ENCODE measurements at regions not wholly inside any gene's neighbourhood (a gene's known extent, or its start where the extent isn't known, plus 50 kb on each side); places are given as distances from the start of the nearest gene placed in this dataset.

DNA sequence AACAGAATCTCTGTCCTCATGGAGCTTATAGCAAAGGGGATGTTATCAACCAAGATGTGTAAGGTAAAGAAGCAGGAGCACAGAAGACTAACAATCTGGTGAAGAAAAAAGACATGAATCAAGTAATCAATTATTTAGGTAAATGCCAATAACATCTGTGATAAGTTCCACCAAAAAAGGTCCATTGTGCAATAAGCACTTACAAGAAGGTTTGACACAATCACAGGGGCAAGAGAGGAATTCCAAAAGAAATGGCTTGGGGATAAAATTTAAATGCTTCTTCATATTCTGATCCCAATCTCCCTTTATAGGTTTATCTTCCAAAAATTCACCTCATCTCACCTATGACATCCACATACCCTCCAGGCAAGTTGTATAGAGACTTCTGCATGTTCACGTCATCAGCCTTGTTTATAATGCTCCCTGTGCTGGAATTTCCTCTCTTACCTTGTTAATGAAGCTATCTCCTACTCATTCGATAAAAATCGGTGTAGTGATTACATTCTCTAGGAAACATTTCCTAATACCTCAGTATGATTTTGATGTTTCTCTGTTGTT, 53.6 kb upstream of the DPT start:
- TF ChIP-seq ARNTL (CRISPR knock-in tag; IDR thresholded peaks at IDR 0.05; ENCODE audit: borderline replicate concordance, low read depth) (no peak), ISL1 (CRISPR knock-in tag; IDR thresholded peaks at IDR 0.05) (no peak), CSDC2 (CRISPR knock-in tag; IDR thresholded peaks at IDR 0.05) (no peak), SNAI2 (CRISPR knock-in tag; IDR thresholded peaks at IDR 0.05) (no peak), ZFP30 (CRISPR knock-in tag; IDR thresholded peaks at IDR 0.05) (no peak), ZFP3 (CRISPR knock-in tag; IDR thresholded peaks at IDR 0.05) (no peak), OSR1 (CRISPR knock-in tag; IDR thresholded peaks at IDR 0.05) (no peak), TOX (CRISPR knock-in tag; IDR thresholded peaks at IDR 0.05; ENCODE audit: borderline replicate concordance) (no peak), RARB (CRISPR knock-in tag; IDR thresholded peaks at IDR 0.05) (no peak), ZNF565 (CRISPR knock-in tag; conservative IDR thresholded peaks at IDR 0.05; ENCODE audit: low read depth) (no peak), ZNF70 (CRISPR knock-in tag; IDR thresholded peaks at IDR 0.05) (no peak)
- TF ChIP-seq, protein P1, sequence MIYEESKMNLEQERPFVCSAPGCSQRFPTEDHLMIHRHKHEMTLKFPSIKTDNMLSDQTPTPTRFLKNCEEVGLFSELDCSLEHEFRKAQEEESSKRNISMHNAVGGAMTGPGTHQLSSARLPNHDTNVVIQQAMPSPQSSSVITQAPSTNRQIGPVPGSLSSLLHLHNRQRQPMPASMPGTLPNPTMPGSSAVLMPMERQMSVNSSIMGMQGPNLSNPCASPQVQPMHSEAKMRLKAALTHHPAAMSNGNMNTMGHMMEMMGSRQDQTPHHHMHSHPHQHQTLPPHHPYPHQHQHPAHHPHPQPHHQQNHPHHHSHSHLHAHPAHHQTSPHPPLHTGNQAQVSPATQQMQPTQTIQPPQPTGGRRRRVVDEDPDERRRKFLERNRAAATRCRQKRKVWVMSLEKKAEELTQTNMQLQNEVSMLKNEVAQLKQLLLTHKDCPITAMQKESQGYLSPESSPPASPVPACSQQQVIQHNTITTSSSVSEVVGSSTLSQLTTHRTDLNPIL (CRISPR knock-in tag; IDR thresholded peaks at IDR 0.05; ENCODE audit: low read depth), result no peak
- ATAC-seq, result no peak

DNA sequence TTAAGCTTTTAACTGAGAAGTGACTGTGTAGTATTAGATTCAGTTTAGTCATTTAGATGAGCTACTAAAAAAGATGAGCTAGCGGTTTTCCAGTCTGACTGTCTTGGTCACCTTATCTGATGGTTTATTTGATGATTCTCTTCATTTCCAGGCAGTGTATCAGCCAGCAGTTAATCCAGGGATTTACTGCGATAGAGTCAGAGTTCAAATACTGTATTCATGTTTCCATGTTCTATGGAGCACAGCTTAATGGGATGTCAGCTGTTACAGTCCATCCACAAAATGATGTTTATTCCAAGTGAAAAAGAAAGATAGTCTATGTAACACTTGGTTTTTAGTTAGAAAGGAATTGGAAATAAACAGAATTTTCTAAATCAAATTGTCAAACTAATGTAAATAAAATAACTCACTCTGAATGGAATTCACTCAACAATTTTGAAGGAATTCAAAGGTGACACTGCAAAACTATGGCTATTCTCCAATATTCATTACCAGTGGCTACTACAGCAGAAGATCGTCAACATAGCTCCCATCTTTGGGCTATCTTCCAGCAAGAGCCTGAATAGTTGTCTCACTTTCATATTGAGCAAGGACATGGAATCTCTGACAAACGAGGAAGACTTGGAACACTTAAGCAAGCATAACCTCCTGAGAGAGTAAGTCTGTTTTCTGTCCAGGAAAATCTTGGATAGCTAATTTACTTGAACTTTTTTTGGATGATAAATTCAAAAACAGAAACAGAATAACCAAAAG, 54.6 kb upstream of the DPT start:
- no peak for ATAC-seq
- TF ChIP-seq ZC3H10 (CRISPR knock-in tag; IDR thresholded peaks at IDR 0.05) (no peak), PPARA (CRISPR knock-in tag; IDR thresholded peaks at IDR 0.05; ENCODE audit: borderline replicate concordance) (no peak), OSR1 (CRISPR knock-in tag; IDR thresholded peaks at IDR 0.05) (no peak), TOX (CRISPR knock-in tag; IDR thresholded peaks at IDR 0.05; ENCODE audit: borderline replicate concordance) (no peak), BACH2 (CRISPR knock-in tag; IDR thresholded peaks at IDR 0.05; ENCODE audit: borderline replicate concordance) (no peak), ZFP30 (CRISPR knock-in tag; IDR thresholded peaks at IDR 0.05) (no peak), ZFP3 (CRISPR knock-in tag; IDR thresholded peaks at IDR 0.05) (no peak), SNAI2 (CRISPR knock-in tag; IDR thresholded peaks at IDR 0.05) (no peak), ZNF8 (CRISPR knock-in tag; IDR thresholded peaks at IDR 0.05) (no peak), ISL1 (CRISPR knock-in tag; IDR thresholded peaks at IDR 0.05) (no peak), ESRRG (CRISPR knock-in tag; IDR thresholded peaks at IDR 0.05) (no peak), RARB (CRISPR knock-in tag; IDR thresholded peaks at IDR 0.05) (no peak)
- TF ChIP-seq, protein P2, sequence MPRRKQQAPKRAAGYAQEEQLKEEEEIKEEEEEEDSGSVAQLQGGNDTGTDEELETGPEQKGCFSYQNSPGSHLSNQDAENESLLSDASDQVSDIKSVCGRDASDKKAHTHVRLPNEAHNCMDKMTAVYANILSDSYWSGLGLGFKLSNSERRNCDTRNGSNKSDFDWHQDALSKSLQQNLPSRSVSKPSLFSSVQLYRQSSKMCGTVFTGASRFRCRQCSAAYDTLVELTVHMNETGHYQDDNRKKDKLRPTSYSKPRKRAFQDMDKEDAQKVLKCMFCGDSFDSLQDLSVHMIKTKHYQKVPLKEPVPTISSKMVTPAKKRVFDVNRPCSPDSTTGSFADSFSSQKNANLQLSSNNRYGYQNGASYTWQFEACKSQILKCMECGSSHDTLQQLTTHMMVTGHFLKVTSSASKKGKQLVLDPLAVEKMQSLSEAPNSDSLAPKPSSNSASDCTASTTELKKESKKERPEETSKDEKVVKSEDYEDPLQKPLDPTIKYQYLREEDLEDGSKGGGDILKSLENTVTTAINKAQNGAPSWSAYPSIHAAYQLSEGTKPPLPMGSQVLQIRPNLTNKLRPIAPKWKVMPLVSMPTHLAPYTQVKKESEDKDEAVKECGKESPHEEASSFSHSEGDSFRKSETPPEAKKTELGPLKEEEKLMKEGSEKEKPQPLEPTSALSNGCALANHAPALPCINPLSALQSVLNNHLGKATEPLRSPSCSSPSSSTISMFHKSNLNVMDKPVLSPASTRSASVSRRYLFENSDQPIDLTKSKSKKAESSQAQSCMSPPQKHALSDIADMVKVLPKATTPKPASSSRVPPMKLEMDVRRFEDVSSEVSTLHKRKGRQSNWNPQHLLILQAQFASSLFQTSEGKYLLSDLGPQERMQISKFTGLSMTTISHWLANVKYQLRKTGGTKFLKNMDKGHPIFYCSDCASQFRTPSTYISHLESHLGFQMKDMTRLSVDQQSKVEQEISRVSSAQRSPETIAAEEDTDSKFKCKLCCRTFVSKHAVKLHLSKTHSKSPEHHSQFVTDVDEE (CRISPR knock-in tag; IDR thresholded peaks at IDR 0.05), result no peak
- TF ChIP-seq, protein P3, sequence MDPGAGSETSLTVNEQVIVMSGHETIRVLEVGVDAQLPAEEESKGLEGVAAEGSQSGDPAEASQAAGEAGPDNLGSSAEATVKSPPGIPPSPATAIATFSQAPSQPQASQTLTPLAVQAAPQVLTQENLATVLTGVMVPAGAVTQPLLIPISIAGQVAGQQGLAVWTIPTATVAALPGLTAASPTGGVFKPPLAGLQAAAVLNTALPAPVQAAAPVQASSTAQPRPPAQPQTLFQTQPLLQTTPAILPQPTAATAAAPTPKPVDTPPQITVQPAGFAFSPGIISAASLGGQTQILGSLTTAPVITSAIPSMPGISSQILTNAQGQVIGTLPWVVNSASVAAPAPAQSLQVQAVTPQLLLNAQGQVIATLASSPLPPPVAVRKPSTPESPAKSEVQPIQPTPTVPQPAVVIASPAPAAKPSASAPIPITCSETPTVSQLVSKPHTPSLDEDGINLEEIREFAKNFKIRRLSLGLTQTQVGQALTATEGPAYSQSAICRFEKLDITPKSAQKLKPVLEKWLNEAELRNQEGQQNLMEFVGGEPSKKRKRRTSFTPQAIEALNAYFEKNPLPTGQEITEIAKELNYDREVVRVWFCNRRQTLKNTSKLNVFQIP (CRISPR knock-in tag; IDR thresholded peaks at IDR 0.05; ENCODE audit: borderline replicate concordance, low read depth), result no peak
- TF ChIP-seq, protein P1 (CRISPR knock-in tag; IDR thresholded peaks at IDR 0.05; ENCODE audit: low read depth), result no peak

DNA sequence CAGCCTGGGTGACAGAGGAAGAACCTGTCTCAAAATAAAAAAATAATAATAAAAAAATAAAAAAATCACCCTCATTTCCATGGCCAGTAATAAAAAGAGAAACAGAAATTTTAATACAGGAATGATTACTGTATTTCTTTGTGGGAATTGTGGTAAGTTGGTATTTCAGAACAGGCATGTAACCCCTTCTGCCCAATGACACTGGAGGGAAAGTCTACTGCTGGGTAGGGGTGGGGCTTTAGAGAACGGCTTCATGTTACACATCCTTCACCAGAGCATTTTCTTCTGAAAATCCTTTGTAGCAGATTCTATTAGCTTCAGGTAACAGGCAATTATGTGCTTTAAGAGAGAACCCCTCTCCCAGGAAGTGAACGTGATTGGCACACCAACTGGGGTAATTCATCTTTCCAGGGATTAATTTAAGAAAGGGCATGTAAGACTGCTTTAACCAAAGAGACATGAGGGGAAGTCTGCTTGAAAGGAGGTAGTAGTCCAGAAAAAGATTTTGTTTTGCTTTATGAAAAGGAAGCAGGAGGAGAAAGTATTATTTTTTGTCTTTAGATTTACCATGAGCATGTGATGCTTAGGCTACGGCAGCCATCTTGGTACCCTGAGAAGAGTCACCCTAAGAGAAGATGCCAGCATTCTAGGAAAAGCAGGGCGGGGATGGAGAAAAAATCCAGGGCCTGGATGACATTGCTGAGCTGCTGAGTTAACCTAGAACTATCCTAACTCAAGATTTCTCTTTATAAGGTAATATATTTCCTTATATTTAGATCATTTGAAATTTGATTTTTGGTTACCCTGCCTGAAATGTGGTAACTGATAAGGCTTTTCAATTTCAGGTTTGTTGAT, 57.7 kb upstream of the DPT start:
- peak; percentile 21; the same call in 1 of the 3 replicates for ATAC-seq
- TF ChIP-seq, protein P4, sequence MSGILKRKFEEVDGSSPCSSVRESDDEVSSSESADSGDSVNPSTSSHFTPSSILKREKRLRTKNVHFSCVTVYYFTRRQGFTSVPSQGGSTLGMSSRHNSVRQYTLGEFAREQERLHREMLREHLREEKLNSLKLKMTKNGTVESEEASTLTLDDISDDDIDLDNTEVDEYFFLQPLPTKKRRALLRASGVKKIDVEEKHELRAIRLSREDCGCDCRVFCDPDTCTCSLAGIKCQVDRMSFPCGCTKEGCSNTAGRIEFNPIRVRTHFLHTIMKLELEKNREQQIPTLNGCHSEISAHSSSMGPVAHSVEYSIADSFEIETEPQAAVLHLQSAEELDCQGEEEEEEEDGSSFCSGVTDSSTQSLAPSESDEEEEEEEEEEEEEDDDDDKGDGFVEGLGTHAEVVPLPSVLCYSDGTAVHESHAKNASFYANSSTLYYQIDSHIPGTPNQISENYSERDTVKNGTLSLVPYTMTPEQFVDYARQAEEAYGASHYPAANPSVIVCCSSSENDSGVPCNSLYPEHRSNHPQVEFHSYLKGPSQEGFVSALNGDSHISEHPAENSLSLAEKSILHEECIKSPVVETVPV (CRISPR knock-in tag; IDR thresholded peaks at IDR 0.05), result no peak
- TF ChIP-seq, protein P1 (CRISPR knock-in tag; IDR thresholded peaks at IDR 0.05; ENCODE audit: low read depth), result no peak
- TF ChIP-seq ZNF8 (CRISPR knock-in tag; IDR thresholded peaks at IDR 0.05), result no peak
- no peak for TF ChIP-seq RARB (CRISPR knock-in tag; IDR thresholded peaks at IDR 0.05)
- TF ChIP-seq GLIS3 (CRISPR knock-in tag; IDR thresholded peaks at IDR 0.05), result no peak
- no peak for TF ChIP-seq PPARA (CRISPR knock-in tag; IDR thresholded peaks at IDR 0.05; ENCODE audit: borderline replicate concordance)
- TF ChIP-seq, protein P5, sequence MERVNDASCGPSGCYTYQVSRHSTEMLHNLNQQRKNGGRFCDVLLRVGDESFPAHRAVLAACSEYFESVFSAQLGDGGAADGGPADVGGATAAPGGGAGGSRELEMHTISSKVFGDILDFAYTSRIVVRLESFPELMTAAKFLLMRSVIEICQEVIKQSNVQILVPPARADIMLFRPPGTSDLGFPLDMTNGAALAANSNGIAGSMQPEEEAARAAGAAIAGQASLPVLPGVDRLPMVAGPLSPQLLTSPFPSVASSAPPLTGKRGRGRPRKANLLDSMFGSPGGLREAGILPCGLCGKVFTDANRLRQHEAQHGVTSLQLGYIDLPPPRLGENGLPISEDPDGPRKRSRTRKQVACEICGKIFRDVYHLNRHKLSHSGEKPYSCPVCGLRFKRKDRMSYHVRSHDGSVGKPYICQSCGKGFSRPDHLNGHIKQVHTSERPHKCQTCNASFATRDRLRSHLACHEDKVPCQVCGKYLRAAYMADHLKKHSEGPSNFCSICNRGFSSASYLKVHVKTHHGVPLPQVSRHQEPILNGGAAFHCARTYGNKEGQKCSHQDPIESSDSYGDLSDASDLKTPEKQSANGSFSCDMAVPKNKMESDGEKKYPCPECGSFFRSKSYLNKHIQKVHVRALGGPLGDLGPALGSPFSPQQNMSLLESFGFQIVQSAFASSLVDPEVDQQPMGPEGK (CRISPR knock-in tag; IDR thresholded peaks at IDR 0.05; ENCODE audit: borderline replicate concordance), result no peak
- TF ChIP-seq ZFP30 (CRISPR knock-in tag; IDR thresholded peaks at IDR 0.05), result no peak
- no peak for TF ChIP-seq ZNF70 (CRISPR knock-in tag; IDR thresholded peaks at IDR 0.05)
- TF ChIP-seq ZNF565 (CRISPR knock-in tag; conservative IDR thresholded peaks at IDR 0.05; ENCODE audit: low read depth), result no peak
- no peak for TF ChIP-seq OSR1 (CRISPR knock-in tag; IDR thresholded peaks at IDR 0.05)
- TF ChIP-seq SNAI2 (CRISPR knock-in tag; IDR thresholded peaks at IDR 0.05), result no peak
